ENCODE measurements at regions not wholly inside any gene's neighbourhood (a gene's known extent, or its start where the extent isn't known, plus 50 kb on each side); places are given as distances from the start of the nearest gene placed in this dataset.

DNA sequence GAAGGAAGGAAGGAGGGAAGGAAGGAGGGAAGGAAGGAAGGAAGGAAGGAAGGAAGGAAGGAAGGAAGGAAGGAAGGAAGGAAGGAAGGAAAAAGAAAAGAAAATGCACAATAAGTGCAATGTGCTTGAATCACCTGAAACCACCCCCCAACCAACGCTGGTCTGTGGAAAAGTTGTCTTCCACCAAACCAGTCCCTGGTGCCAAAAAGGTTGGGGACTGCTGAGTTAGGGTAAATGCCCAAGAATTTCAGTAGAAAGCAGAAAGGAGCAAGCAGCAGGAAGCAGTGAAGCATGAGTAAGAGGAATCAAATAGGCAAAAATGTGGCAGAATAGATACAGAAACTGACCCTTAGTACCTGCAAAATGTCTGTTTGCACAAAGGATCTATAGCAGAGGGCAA lies 137.2 kb downstream of the JCAD start:
- H3K27ac ChIP-seq (ENCODE audit: extremely low read length, insufficient read depth, low read length), result no peak overlapping the region
- ChIA-PET CTCF (ENCODE audit: low intra/inter-chr PET ratio, low total read pairs) (no interaction called here), POLR2A (no interaction called here)
- DNase-seq (ENCODE audit: low spot score), result no peak
- no peaks in the 10 kb centered on the region for H3K79me2 ChIP-seq (ENCODE audit: insufficient read depth, low read length)
- 0% methylated on average over 1 of the region's 1 CpG for WGBS (ENCODE audit: low lambda C conversion rate)
- no peak for ATAC-seq
- no peak for FAIRE-seq
- intact Hi-C loops (cut with micrococcal nuclease; ENCODE audit: unreplicated experiment), result no loop called here
- no peaks in the 10 kb centered on the region for H3K4me1 ChIP-seq (ENCODE audit: insufficient read depth, low read length)
- H2AFZ ChIP-seq (ENCODE audit: low read length), result no peak overlapping the region
- no peak overlapping the region for H3K4me3 ChIP-seq (replicated peaks in 1 of 3; ENCODE audit: insufficient read depth in 1 of 3, low read depth in 2 of 3, low read length in 3 of 3)
- BruUV-seq (replicated peaks), result no TSS peak
- H3K36me3 ChIP-seq (replicated peaks in 1 of 2; ENCODE audit: control insufficient read depth in 1 of 2, insufficient read depth in 2 of 2, low read length in 2 of 2), result no peaks in the 10 kb centered on the region
- peaks cover 0 to 11% of the 10 kb centered on the region in 2 experiments; a peak in 3 of 5 replicates for H3K27me3 ChIP-seq (ENCODE audit: control insufficient read depth in 1 of 2, insufficient read depth in 2 of 2, low read length in 2 of 2)
- no peaks in the 10 kb centered on the region for H3K9me3 ChIP-seq (ENCODE audit: low read length)
- in situ Hi-C loops (cut with HindIII; ENCODE audit: extremely low pct_ligation_motif_present, low pct_unique_long_range_greater_than_20kb), result no loop called here
- no peak overlapping the region for H3K4me2 ChIP-seq (ENCODE audit: low read depth, low read length)
- no peak overlapping the region for H3K9ac ChIP-seq (ENCODE audit: insufficient read depth, low read depth, low read length)
- no peaks in the 10 kb centered on the region for H4K20me1 ChIP-seq (ENCODE audit: insufficient read depth, low read length)
- TF ChIP-seq ZSCAN31 (CRISPR knock-in tag; IDR thresholded peaks at IDR 0.05; ENCODE audit: low read depth) (no peak), HMGA1 (CRISPR knock-in tag; conservative IDR thresholded peaks at IDR 0.05) (no peak), ZNF207 (IDR thresholded peaks at IDR 0.05; ENCODE audit: borderline replicate concordance) (no peak), ZNF773 (CRISPR knock-in tag; IDR thresholded peaks at IDR 0.05; ENCODE audit: borderline replicate concordance) (no peak), FOXC1 (CRISPR knock-in tag; IDR thresholded peaks at IDR 0.05; ENCODE audit: borderline replicate concordance) (no peak), ZNF644 (CRISPR knock-in tag; IDR thresholded peaks at IDR 0.05; ENCODE audit: low read depth) (no peak), NBN (conservative IDR thresholded peaks at IDR 0.05) (no peak), ZC3H13 (CRISPR knock-in tag; IDR thresholded peaks at IDR 0.05) (no peak), ARNTL (CRISPR knock-in tag; IDR thresholded peaks at IDR 0.05) (no peak), ZNF674 (CRISPR knock-in tag; IDR thresholded peaks at IDR 0.05; ENCODE audit: low read depth) (no peak)
- TF ChIP-seq, protein P1, sequence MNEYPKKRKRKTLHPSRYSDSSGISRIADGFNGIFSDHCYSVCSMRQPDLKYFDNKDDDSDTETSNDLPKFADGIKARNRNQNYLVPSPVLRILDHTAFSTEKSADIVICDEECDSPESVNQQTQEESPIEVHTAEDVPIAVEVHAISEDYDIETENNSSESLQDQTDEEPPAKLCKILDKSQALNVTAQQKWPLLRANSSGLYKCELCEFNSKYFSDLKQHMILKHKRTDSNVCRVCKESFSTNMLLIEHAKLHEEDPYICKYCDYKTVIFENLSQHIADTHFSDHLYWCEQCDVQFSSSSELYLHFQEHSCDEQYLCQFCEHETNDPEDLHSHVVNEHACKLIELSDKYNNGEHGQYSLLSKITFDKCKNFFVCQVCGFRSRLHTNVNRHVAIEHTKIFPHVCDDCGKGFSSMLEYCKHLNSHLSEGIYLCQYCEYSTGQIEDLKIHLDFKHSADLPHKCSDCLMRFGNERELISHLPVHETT (CRISPR knock-in tag; conservative IDR thresholded peaks at IDR 0.05), result no peak
- TF ChIP-seq, protein P2, sequence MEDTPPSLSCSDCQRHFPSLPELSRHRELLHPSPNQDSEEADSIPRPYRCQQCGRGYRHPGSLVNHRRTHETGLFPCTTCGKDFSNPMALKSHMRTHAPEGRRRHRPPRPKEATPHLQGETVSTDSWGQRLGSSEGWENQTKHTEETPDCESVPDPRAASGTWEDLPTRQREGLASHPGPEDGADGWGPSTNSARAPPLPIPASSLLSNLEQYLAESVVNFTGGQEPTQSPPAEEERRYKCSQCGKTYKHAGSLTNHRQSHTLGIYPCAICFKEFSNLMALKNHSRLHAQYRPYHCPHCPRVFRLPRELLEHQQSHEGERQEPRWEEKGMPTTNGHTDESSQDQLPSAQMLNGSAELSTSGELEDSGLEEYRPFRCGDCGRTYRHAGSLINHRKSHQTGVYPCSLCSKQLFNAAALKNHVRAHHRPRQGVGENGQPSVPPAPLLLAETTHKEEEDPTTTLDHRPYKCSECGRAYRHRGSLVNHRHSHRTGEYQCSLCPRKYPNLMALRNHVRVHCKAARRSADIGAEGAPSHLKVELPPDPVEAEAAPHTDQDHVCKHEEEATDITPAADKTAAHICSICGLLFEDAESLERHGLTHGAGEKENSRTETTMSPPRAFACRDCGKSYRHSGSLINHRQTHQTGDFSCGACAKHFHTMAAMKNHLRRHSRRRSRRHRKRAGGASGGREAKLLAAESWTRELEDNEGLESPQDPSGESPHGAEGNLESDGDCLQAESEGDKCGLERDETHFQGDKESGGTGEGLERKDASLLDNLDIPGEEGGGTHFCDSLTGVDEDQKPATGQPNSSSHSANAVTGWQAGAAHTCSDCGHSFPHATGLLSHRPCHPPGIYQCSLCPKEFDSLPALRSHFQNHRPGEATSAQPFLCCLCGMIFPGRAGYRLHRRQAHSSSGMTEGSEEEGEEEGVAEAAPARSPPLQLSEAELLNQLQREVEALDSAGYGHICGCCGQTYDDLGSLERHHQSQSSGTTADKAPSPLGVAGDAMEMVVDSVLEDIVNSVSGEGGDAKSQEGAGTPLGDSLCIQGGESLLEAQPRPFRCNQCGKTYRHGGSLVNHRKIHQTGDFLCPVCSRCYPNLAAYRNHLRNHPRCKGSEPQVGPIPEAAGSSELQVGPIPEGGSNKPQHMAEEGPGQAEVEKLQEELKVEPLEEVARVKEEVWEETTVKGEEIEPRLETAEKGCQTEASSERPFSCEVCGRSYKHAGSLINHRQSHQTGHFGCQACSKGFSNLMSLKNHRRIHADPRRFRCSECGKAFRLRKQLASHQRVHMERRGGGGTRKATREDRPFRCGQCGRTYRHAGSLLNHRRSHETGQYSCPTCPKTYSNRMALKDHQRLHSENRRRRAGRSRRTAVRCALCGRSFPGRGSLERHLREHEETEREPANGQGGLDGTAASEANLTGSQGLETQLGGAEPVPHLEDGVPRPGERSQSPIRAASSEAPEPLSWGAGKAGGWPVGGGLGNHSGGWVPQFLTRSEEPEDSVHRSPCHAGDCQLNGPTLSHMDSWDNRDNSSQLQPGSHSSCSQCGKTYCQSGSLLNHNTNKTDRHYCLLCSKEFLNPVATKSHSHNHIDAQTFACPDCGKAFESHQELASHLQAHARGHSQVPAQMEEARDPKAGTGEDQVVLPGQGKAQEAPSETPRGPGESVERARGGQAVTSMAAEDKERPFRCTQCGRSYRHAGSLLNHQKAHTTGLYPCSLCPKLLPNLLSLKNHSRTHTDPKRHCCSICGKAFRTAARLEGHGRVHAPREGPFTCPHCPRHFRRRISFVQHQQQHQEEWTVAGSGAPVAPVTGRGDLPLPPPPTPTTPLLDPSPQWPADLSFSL (CRISPR knock-in tag; IDR thresholded peaks at IDR 0.05), result no peak
- TF ChIP-seq, protein P3, sequence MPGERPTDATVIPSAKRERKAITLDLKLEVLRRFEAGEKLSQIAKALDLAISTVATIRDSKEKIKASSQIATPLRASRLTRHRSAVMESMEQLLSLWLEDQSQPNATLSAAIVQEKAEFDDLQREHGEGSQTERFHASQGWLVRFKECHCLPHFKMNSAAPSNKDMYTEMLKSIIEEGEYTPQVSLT (CRISPR knock-in tag; IDR thresholded peaks at IDR 0.05; ENCODE audit: borderline replicate concordance, low read depth), result no peak
- TF ChIP-seq, protein P4, sequence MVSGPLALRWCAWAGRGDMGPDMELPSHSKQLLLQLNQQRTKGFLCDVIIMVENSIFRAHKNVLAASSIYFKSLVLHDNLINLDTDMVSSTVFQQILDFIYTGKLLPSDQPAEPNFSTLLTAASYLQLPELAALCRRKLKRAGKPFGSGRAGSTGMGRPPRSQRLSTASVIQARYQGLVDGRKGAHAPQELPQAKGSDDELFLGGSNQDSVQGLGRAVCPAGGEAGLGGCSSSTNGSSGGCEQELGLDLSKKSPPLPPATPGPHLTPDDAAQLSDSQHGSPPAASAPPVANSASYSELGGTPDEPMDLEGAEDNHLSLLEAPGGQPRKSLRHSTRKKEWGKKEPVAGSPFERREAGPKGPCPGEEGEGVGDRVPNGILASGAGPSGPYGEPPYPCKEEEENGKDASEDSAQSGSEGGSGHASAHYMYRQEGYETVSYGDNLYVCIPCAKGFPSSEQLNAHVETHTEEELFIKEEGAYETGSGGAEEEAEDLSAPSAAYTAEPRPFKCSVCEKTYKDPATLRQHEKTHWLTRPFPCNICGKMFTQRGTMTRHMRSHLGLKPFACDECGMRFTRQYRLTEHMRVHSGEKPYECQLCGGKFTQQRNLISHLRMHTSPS (CRISPR knock-in tag; IDR thresholded peaks at IDR 0.05; ENCODE audit: low read depth), result no peak
- TF ChIP-seq, protein P5, sequence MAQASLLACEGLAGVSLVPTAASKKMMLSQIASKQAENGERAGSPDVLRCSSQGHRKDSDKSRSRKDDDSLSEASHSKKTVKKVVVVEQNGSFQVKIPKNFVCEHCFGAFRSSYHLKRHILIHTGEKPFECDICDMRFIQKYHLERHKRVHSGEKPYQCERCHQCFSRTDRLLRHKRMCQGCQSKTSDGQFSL (CRISPR knock-in tag; IDR thresholded peaks at IDR 0.05), result no peak
